H9 (cell line): ENCODE measurements at regions not wholly inside any gene's neighbourhood (a gene's known extent, or its start where the extent isn't known, plus 50 kb on each side); places are given as distances from the start of the nearest gene placed in this dataset.

Source experiments
- DNase-seq: peaks from one replicate; pipeline ENCODE4 v3.0.0-alpha.2; 2017
- H2AFZ ChIP-seq: one replicate; pipeline ENCODE4 v1.6.1; 2013; ENCODE audit warnings: mild to moderate bottlenecking, low read length, control low read depth, moderate library complexity
- H2AK5ac ChIP-seq: 2 replicates; pipeline ENCODE4 v1.6.1; 2013; ENCODE audit warnings: low read length, control low read depth, mixed read lengths; ENCODE audit not compliant: insufficient read length
- H2BK120ac ChIP-seq: one replicate; pipeline ENCODE4 v1.6.1; 2013; ENCODE audit warnings: low read depth, mild to moderate bottlenecking, low read length, control low read depth, inconsistent platforms; ENCODE audit not compliant: poor library complexity, severe bottlenecking
- H2BK12ac ChIP-seq: 2 replicates; pipeline ENCODE4 v1.6.1; 2013; ENCODE audit warnings: low read length, control low read depth, mixed read lengths, low read depth; ENCODE audit not compliant: insufficient read length
- H2BK15ac ChIP-seq: 2 replicates; pipeline ENCODE4 v1.6.1; 2013; ENCODE audit warnings: low read depth, low read length, control low read depth
- H2BK20ac ChIP-seq: one replicate; pipeline ENCODE4 v1.6.1; 2013; ENCODE audit warnings: low read depth, mild to moderate bottlenecking, low read length, control low read depth, inconsistent platforms; ENCODE audit not compliant: poor library complexity, severe bottlenecking
- H2BK5ac ChIP-seq: 2 replicates; pipeline ENCODE4 v1.6.1; 2013; ENCODE audit warnings: low read length, control low read depth, mixed read lengths; ENCODE audit not compliant: insufficient read length
- H3K14ac ChIP-seq: 2 replicates; pipeline ENCODE4 v1.6.1; 2013; ENCODE audit warnings: low read length, control low read depth; ENCODE audit not compliant: insufficient read depth
- H3K18ac ChIP-seq: 2 replicates; pipeline ENCODE4 v1.6.1; 2013; ENCODE audit warnings: low read depth, mild to moderate bottlenecking, mixed read lengths, low read length, control low read depth; ENCODE audit not compliant: insufficient read length
- H3K23ac ChIP-seq: 2 replicates; pipeline ENCODE4 v1.6.1; 2013; ENCODE audit warnings: low read length, control low read depth, mixed read lengths, low read depth; ENCODE audit not compliant: insufficient read length
- H3K23me2 ChIP-seq: 2 replicates; pipeline ENCODE4 v1.6.1; 2013; ENCODE audit warnings: low read depth, mild to moderate bottlenecking, mixed read lengths, low read length, control low read depth; ENCODE audit not compliant: insufficient read length, poor library complexity, severe bottlenecking
- H3K27ac ChIP-seq: 2 replicates; pipeline ENCODE4 v1.5.1; 2013; ENCODE audit warnings: low read length, control low read depth, mixed read lengths, low read depth; ENCODE audit not compliant: insufficient read length
- H3K27me3 ChIP-seq: 2 replicates; pipeline ENCODE4 v1.6.1; 2013; ENCODE audit warnings: low read length, control low read depth, inconsistent platforms; ENCODE audit not compliant: insufficient read depth
- H3K4ac ChIP-seq: 2 replicates; pipeline ENCODE4 v1.6.1; 2013; ENCODE audit warnings: low read depth, mild to moderate bottlenecking, control low read depth, inconsistent platforms, low read length, moderate library complexity
- H3K4me1 ChIP-seq: 2 replicates; pipeline ENCODE4 v1.6.1; 2013; ENCODE audit warnings: low read length, control low read depth, inconsistent platforms; ENCODE audit not compliant: insufficient read depth
- H3K4me2 ChIP-seq: 2 replicates; pipeline ENCODE4 v1.6.1; 2013; ENCODE audit warnings: low read length, control low read depth, mixed read lengths; ENCODE audit not compliant: insufficient read length, insufficient read depth
- H3K56ac ChIP-seq: 2 replicates; pipeline ENCODE4 v1.6.1; 2013; ENCODE audit warnings: low read depth, mild to moderate bottlenecking, mixed read lengths, low read length, control low read depth; ENCODE audit not compliant: insufficient read length
- H3K79me1 ChIP-seq: 2 replicates; pipeline ENCODE4 v1.6.1; 2013; ENCODE audit warnings: low read depth, mild to moderate bottlenecking, moderate library complexity, low read length, control low read depth, inconsistent platforms; ENCODE audit not compliant: insufficient read depth, poor library complexity, severe bottlenecking
- H3K79me2 ChIP-seq: 2 replicates; pipeline ENCODE4 v1.6.1; 2013; ENCODE audit warnings: low read length, control low read depth, inconsistent platforms; ENCODE audit not compliant: insufficient read depth
- H3K9ac ChIP-seq: 2 replicates; pipeline ENCODE4 v1.6.1; 2013; ENCODE audit warnings: low read length, control low read depth, mixed read lengths; ENCODE audit not compliant: insufficient read length; ENCODE audit errors: extremely low read depth
- H3K9me3 ChIP-seq: one replicate; pipeline ENCODE4 v1.6.1; 2013; ENCODE audit warnings: low read depth, low read length, inconsistent platforms; ENCODE audit not compliant: control insufficient read depth
- H3T11ph ChIP-seq: one replicate; pipeline ENCODE4 v1.6.1; 2013; ENCODE audit warnings: mild to moderate bottlenecking, low read length, control low read depth, inconsistent platforms
- H4K20me1 ChIP-seq: one replicate; pipeline ENCODE4 v1.6.1; 2013; ENCODE audit not compliant: control insufficient read depth, insufficient read length, insufficient read depth
- H4K5ac ChIP-seq: 2 replicates; pipeline ENCODE4 v1.6.1; 2013; ENCODE audit warnings: low read depth, mild to moderate bottlenecking, mixed read lengths, low read length, control low read depth; ENCODE audit not compliant: insufficient read length
- H4K8ac ChIP-seq: replicated peaks from 2 replicates; pipeline ENCODE4 v1.6.1; 2013; ENCODE audit warnings: low read length, control low read depth, mixed read lengths, low read depth; ENCODE audit not compliant: insufficient read length
- H4K91ac ChIP-seq: 2 replicates; pipeline ENCODE4 v1.6.1; 2013; ENCODE audit warnings: low read depth, mild to moderate bottlenecking, moderate library complexity, mixed read lengths, low read length, control low read depth; ENCODE audit not compliant: insufficient read length
- H3K27ac Mint-ChIP-seq, 3 experiments: 2 replicates in 2 of 3; 3 replicates in 1 of 3; pipeline ENCODE4 v1.8.0; 2020 to 2021; ENCODE audit warnings: mixed read lengths in 3 of 3, mild to moderate bottlenecking in 1 of 3, moderate library complexity in 1 of 3
- H3K27me3 Mint-ChIP-seq: 2 replicates; pipeline ENCODE4 v1.8.0; 2021; ENCODE audit warnings: low read depth, mild to moderate bottlenecking, moderate library complexity, mixed read lengths
- H3K36me3 Mint-ChIP-seq, 3 experiments: 2 replicates in 2 of 3; 3 replicates in 1 of 3; pipeline ENCODE4 v1.8.0; 2020 to 2021; ENCODE audit warnings: low read depth in 3 of 3, mixed read lengths in 3 of 3; ENCODE audit not compliant: insufficient read depth in 1 of 3
- H3K4me1 Mint-ChIP-seq, 2 experiments: 2 replicates each; pipeline ENCODE4 v1.8.0; 2020; ENCODE audit warnings: mixed read lengths in 2 of 2
- H3K4me3 Mint-ChIP-seq, 2 experiments: 2 replicates in 1 of 2; 3 replicates in 1 of 2; pipeline ENCODE4 v1.8.0; 2020 to 2021; ENCODE audit warnings: mild to moderate bottlenecking in 2 of 2, mixed read lengths in 2 of 2, moderate library complexity in 1 of 2
- H3K9me3 Mint-ChIP-seq, 2 experiments: 2 replicates in 1 of 2; 3 replicates in 1 of 2; pipeline ENCODE4 v1.8.0; 2020; ENCODE audit warnings: mild to moderate bottlenecking in 2 of 2, mixed read lengths in 2 of 2, moderate library complexity in 1 of 2
- CTCF ChIP-seq: fragments of 200-600 bp; sonication (generic); conservative IDR thresholded peaks from 3 replicates; pipeline ENCODE4 v1.8.0; 2021; ENCODE audit warnings: antibody characterized with exemption, mild to moderate bottlenecking
- WGBS: extraction: QIAGEN DNeasy Blood & Tissue Kit; methylation state at CpG from one replicate; pipeline ENCODE4 v1.1.7; 2013; ENCODE audit warnings: missing lambda C conversion rate, low lambda C conversion rate, mixed read lengths; ENCODE audit not compliant: insufficient read length; ENCODE audit errors: extremely low coverage; 5-methylcytosine and 5-hydroxymethylcytosine counted together

- TF ChIP-seq CTCF, result no peak
- Histone ChIP-seq H3K79me2 (no peaks in the 10 kb centered on the region), H2AK5ac (no peak overlapping the region), H3T11ph (no peak overlapping the region), H2AFZ (no peak overlapping the region), H3K9me3 (no peaks in the 10 kb centered on the region), H4K5ac (no peak overlapping the region), H3K4ac (no peak overlapping the region), H3K14ac (no peak overlapping the region), H3K27ac (no peak overlapping the region), H3K27me3 (no peaks in the 10 kb centered on the region), H4K20me1 (no peaks in the 10 kb centered on the region), H3K18ac (no peak overlapping the region), H3K4me2 (no peak overlapping the region), H2BK5ac (no peak overlapping the region), H3K9ac (no peak overlapping the region), H3K23me2 (no peaks in the 10 kb centered on the region), H3K4me1 (no peaks in the 10 kb centered on the region), H2BK12ac (no peak overlapping the region), H3K23ac (no peak overlapping the region), H2BK20ac (no peak overlapping the region), H3K79me1 (no peaks in the 10 kb centered on the region), H2BK15ac (no peak overlapping the region), H2BK120ac (no peak overlapping the region), H4K8ac (no peak overlapping the region), H3K56ac (no peak overlapping the region), H4K91ac (no peak overlapping the region)
- DNase-seq, result no peak
- Mint-ChIP-seq H3K9me3 (no peaks in the 10 kb centered on the region), H3K36me3 (no peaks in the 10 kb centered on the region), H3K4me3 (no peak overlapping the region), H3K4me1 (no peaks in the 10 kb centered on the region), H3K27me3 (no peaks in the 10 kb centered on the region), H3K27ac (no peak overlapping the region)
- no CpG with 5 or more reads among the region's 2 CpGs for whole genome bisulfite sequencing
Observed at GRCh38 chr11:105537531-105537930, 72.3 kb upstream of the GRIA4 start.
